Skeletal muscle tissue (tissue), 3 donors: ENCODE measurements at regions not wholly inside any gene's neighbourhood (a gene's known extent, or its start where the extent isn't known, plus 50 kb on each side); places are given as distances from the start of the nearest gene placed in this dataset.

ENCODE experiments used
- H3K27ac ChIP-seq: one replicate; pipeline ENCODE4 v1.7.0; 2013; ENCODE audit warnings: mild to moderate bottlenecking, low read depth, low read length, inconsistent platforms
- H3K27me3 ChIP-seq, 3 donors: one replicate each; pipeline ENCODE4 v1.7.0; 2013; ENCODE audit warnings: low read length in 3 of 3; ENCODE audit not compliant: control insufficient read depth in 3 of 3, insufficient read depth in 3 of 3
- H3K36me3 ChIP-seq, 3 donors: one replicate each; pipeline ENCODE4 v1.7.0; 2013; ENCODE audit warnings: low read length in 3 of 3; ENCODE audit not compliant: control insufficient read depth in 3 of 3, insufficient read depth in 3 of 3
- H3K4me1 ChIP-seq, 3 donors: one replicate each; pipeline ENCODE4 v1.7.0; 2013; ENCODE audit warnings: low read length in 3 of 3, mild to moderate bottlenecking in 3 of 3; ENCODE audit not compliant: control insufficient read depth in 3 of 3, insufficient read depth in 3 of 3
- H3K4me3 ChIP-seq, 3 donors: one replicate each; pipeline ENCODE4 v1.7.0; 2013; ENCODE audit warnings: low read length in 3 of 3
- H3K9ac ChIP-seq, 3 donors: one replicate each; pipeline ENCODE4 v1.7.0; 2013; ENCODE audit warnings: low read length in 3 of 3, mild to moderate bottlenecking in 3 of 3, moderate library complexity in 2 of 3, low read depth in 1 of 3
- H3K9me3 ChIP-seq, 3 donors: one replicate each; pipeline ENCODE4 v1.7.0; 2013; ENCODE audit warnings: low read length in 3 of 3; ENCODE audit not compliant: control insufficient read depth in 3 of 3
- donor health status: Osteomylitis.

DNA sequence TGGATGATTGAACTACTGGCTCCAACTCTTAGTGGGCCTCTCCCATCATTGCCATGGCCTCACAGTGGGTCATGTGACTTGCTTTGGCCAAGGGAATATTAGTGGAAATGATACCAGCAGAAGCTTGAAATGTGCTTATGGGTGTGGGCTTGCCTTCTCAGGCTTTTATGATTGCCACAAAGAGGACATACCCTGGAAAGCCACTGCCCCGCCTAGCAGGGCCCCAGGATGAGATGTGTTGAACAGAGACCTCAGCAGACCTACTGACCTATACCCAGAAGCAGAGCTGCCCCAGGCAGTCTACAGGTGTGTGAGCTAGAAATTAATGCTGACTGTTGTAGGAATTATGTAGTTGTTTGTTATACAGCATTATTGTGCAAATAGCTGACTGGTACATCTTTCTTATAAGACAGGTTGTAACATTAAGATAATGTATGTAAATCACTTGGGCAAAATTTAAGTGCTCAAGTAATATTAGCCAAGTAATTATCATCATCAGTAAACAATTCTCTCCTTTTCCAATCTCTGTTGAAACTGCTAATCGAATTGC lies 67.8 kb upstream of the CDH5 start:
- Histone ChIP-seq H3K4me3 (no peak overlapping the region), H3K9me3 (peaks cover 0 to 7% (median 3%) of the 10 kb centered on the region in 3 donors), H3K9ac (no peak overlapping the region), H3K27ac (no peak overlapping the region), H3K27me3 (peaks cover 0 to 7% (median 0%) of the 10 kb centered on the region in 3 donors), H3K4me1 (no peaks in the 10 kb centered on the region), H3K36me3 (no peaks in the 10 kb centered on the region)

- Histone ChIP-seq H3K4me1 (no peaks in the 10 kb centered on the region), H3K36me3 (no peaks in the 10 kb centered on the region), H3K9me3 (peaks cover 0 to 7% (median 3%) of the 10 kb centered on the region in 3 donors), H3K27me3 (peaks cover 0 to 13% (median 6%) of the 10 kb centered on the region in 3 donors), H3K9ac (no peak overlapping the region), H3K27ac (no peak overlapping the region), H3K4me3 (no peak overlapping the region)
Measured at GRCh38 chr16:66298006-66298405, 68.5 kb upstream of the CDH5 start.

GRCh38 chr16:66296591-66296990 lies 69.9 kb upstream of the CDH5 start:
- Histone ChIP-seq H3K4me3 (no peak overlapping the region), H3K9ac (no peak overlapping the region), H3K27ac (no peak overlapping the region), H3K9me3 (peaks cover 0 to 5% (median 3%) of the 10 kb centered on the region in 3 donors), H3K27me3 (peaks cover 0 to 15% (median 6%) of the 10 kb centered on the region in 3 donors), H3K4me1 (no peaks in the 10 kb centered on the region), H3K36me3 (no peaks in the 10 kb centered on the region)

DNA sequence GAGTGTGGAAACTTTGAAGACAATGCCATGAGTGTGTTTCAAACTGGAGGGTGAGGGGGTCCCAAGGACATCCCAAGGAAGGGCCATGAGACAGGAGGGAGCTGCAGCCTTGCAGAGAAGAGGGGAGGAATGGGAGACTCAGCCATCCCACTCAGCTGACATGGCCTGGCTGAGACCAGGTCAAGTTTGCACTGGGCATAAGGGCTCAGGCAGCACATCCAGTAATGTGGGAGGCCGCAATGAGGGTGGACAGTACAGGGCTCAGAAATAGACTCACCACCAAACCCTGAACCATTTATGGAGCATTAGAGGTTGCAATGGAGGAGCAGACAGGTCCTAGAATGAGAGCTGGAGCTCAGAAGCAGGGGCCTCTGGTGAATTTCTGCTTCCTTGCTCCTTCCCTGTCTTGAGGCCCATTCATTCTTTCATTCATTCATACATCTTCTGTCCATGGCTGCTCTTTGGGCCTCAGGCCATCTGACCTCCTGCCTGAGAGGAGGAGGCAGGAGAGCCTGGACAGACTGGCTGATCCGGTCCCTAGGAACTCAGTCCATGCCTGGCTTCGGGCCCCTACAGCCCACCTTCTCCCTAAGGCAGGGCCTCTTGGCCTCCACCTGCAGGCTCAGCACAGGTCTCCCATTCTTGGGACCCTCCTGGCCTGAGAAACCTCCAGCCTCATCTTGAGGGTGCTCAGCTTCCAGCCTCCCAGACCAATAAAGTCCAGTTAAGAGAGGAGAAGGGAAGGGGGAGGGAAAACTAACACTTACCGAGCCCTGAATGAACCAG lies 70.5 kb upstream of the CDH5 start:
- peaks cover 0 to 5% (median 3%) of the 10 kb centered on the region in 3 donors for H3K9me3 ChIP-seq
- H3K27ac ChIP-seq, result no peak overlapping the region
- H3K4me1 ChIP-seq, result no peaks in the 10 kb centered on the region
- peaks cover 0 to 15% (median 6%) of the 10 kb centered on the region in 3 donors for H3K27me3 ChIP-seq
- H3K9ac ChIP-seq, result no peak overlapping the region
- H3K4me3 ChIP-seq, result no peak overlapping the region
- no peaks in the 10 kb centered on the region for H3K36me3 ChIP-seq

GRCh38 chr16:66295213-66295612 lies 71.3 kb upstream of the CDH5 start:
- Histone ChIP-seq H3K27me3 (peaks cover 0 to 15% (median 6%) of the 10 kb centered on the region in 3 donors), H3K9ac (no peak overlapping the region), H3K27ac (no peak overlapping the region), H3K9me3 (peaks cover 0 to 1% (median 0%) of the 10 kb centered on the region in 3 donors), H3K4me3 (no peak overlapping the region), H3K36me3 (no peaks in the 10 kb centered on the region), H3K4me1 (no peaks in the 10 kb centered on the region)

GRCh38 chr16:66294507-66294906 lies 72.0 kb upstream of the CDH5 start:
- Histone ChIP-seq H3K9ac (no peak overlapping the region), H3K9me3 (no peaks in the 10 kb centered on the region), H3K4me1 (no peaks in the 10 kb centered on the region), H3K27ac (no peak overlapping the region), H3K27me3 (peaks cover 0 to 15% (median 6%) of the 10 kb centered on the region in 3 donors), H3K4me3 (no peak overlapping the region), H3K36me3 (no peaks in the 10 kb centered on the region)

GRCh38 chr16:66293932-66294331 lies 72.6 kb upstream of the CDH5 start:
- Histone ChIP-seq H3K9me3 (no peaks in the 10 kb centered on the region), H3K27ac (no peak overlapping the region), H3K36me3 (no peaks in the 10 kb centered on the region), H3K27me3 (peaks cover 0 to 15% (median 6%) of the 10 kb centered on the region in 3 donors), H3K9ac (no peak overlapping the region), H3K4me1 (no peaks in the 10 kb centered on the region), H3K4me3 (no peak overlapping the region)

DNA sequence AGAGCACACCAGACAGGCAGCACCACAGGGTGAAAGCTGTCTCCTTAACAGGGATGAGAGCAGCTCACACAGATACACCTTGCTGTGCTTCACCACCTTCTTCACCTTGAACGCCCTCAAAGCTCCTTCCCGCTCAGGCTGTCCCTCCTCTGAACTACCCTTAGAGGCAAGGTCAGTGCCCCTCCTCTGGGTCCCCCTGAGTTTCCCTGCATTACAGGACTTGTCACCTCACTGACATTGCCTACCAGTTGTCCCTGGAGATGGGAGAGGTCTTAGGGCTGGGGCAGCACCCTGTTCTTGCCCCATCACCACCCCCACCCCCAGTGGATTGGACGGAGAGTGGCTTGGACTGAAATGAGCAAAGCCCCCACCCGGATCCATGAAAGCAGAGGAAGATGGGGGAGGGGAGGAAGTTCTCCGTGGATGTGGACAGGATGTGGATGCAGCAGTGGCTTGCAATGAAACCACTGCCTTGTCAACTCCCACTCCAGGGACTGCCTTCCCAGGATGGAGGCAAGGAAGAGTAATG lies 73.2 kb upstream of the CDH5 start:
- no peak overlapping the region for H3K9ac ChIP-seq
- H3K4me3 ChIP-seq, result no peak overlapping the region
- peaks cover 0 to 15% (median 6%) of the 10 kb centered on the region in 3 donors for H3K27me3 ChIP-seq
- no peaks in the 10 kb centered on the region for H3K36me3 ChIP-seq
- H3K9me3 ChIP-seq, result no peaks in the 10 kb centered on the region
- H3K4me1 ChIP-seq, result no peaks in the 10 kb centered on the region
- H3K27ac ChIP-seq, result no peak overlapping the region

GRCh38 chr16:66292241-66292935 lies 74.1 kb upstream of the CDH5 start:
- no peaks in the 10 kb centered on the region for H3K9me3 ChIP-seq
- H3K4me1 ChIP-seq, result no peaks in the 10 kb centered on the region
- no peaks in the 10 kb centered on the region for H3K36me3 ChIP-seq
- no peak overlapping the region for H3K27ac ChIP-seq
- no peak overlapping the region for H3K4me3 ChIP-seq
- peaks cover 0 to 15% (median 6%) of the 10 kb centered on the region in 3 donors for H3K27me3 ChIP-seq
- no peak overlapping the region for H3K9ac ChIP-seq

- Histone ChIP-seq H3K36me3 (no peaks in the 10 kb centered on the region), H3K9ac (no peak overlapping the region), H3K9me3 (no peaks in the 10 kb centered on the region), H3K4me3 (no peak overlapping the region), H3K27me3 (peaks cover 0 to 15% (median 6%) of the 10 kb centered on the region in 3 donors), H3K4me1 (no peaks in the 10 kb centered on the region), H3K27ac (no peak overlapping the region)
Measured at GRCh38 chr16:66291833-66292232, 74.7 kb upstream of the CDH5 start.
